ENCODE measurements at regions not wholly inside any gene's neighbourhood (a gene's known extent, or its start where the extent isn't known, plus 50 kb on each side); places are given as distances from the start of the nearest gene placed in this dataset.

- Histone ChIP-seq H3K9ac (ENCODE audit: low read depth, low read length) (no peak overlapping the region), H3K4me2 (ENCODE audit: insufficient read depth, low read length) (no peak overlapping the region), H3K9me3 (ENCODE audit: insufficient read depth, low read length, severe bottlenecking) (no peaks in the 10 kb centered on the region), H3K27ac (ENCODE audit: low read length) (no peak overlapping the region), H3K36me3 (ENCODE audit: insufficient read depth, low read length) (no peaks in the 10 kb centered on the region), H3K4me3 (ENCODE audit: low read depth in 1 of 2, low read length in 2 of 2) (no peak overlapping the region), H3K79me2 (ENCODE audit: insufficient read depth, low read length) (no peaks in the 10 kb centered on the region), H3K27me3 (ENCODE audit: insufficient read depth, low read length, poor library complexity) (no peaks in the 10 kb centered on the region), H2AFZ (ENCODE audit: low read depth, low read length) (no peak overlapping the region), H4K20me1 (ENCODE audit: insufficient read depth, low read length) (no peaks in the 10 kb centered on the region), H3K4me1 (ENCODE audit: insufficient read depth, low read length) (no peaks in the 10 kb centered on the region)
- DNase-seq (no peak), ATAC-seq (ENCODE audit: insufficient read depth, low read depth) (no peak)
- TF ChIP-seq EZH2 (IDR thresholded peaks at IDR 0.05; ENCODE audit: borderline replicate concordance, low read depth, low read length, severe bottlenecking) (no peak), CTCF (IDR thresholded peaks at IDR 0.05; ENCODE audit: borderline replicate concordance, extremely low read depth, low read length, poor library complexity, severe bottlenecking) (no peak)
Observed at GRCh38 chr4:181982856-181983255, 260.3 kb upstream of the TENM3 start.

GRCh38 chr4:181987392-181987791, 255.8 kb upstream of the TENM3 start:
- Histone ChIP-seq H3K27me3 (ENCODE audit: insufficient read depth, low read length, poor library complexity) (no peaks in the 10 kb centered on the region), H3K27ac (ENCODE audit: low read length) (no peak overlapping the region), H3K9me3 (ENCODE audit: insufficient read depth, low read length, severe bottlenecking) (no peaks in the 10 kb centered on the region), H3K4me1 (ENCODE audit: insufficient read depth, low read length) (no peaks in the 10 kb centered on the region), H3K79me2 (ENCODE audit: insufficient read depth, low read length) (no peaks in the 10 kb centered on the region), H3K9ac (ENCODE audit: low read depth, low read length) (no peak overlapping the region), H3K4me2 (ENCODE audit: insufficient read depth, low read length) (no peak overlapping the region), H4K20me1 (ENCODE audit: insufficient read depth, low read length) (no peaks in the 10 kb centered on the region), H2AFZ (ENCODE audit: low read depth, low read length) (no peak overlapping the region), H3K4me3 (ENCODE audit: low read depth in 1 of 2, low read length in 2 of 2) (no peak overlapping the region), H3K36me3 (ENCODE audit: insufficient read depth, low read length) (no peaks in the 10 kb centered on the region)
- no peak for DNase-seq
- TF ChIP-seq EZH2 (IDR thresholded peaks at IDR 0.05; ENCODE audit: borderline replicate concordance, low read depth, low read length, severe bottlenecking) (no peak), CTCF (IDR thresholded peaks at IDR 0.05; ENCODE audit: borderline replicate concordance, extremely low read depth, low read length, poor library complexity, severe bottlenecking) (no peak)
- ATAC-seq (ENCODE audit: insufficient read depth, low read depth) = no peak

- H3K9ac ChIP-seq (ENCODE audit: low read depth, low read length) = no peak overlapping the region
- H4K20me1 ChIP-seq (ENCODE audit: insufficient read depth, low read length) = no peaks in the 10 kb centered on the region
- no peak for TF ChIP-seq CTCF (IDR thresholded peaks at IDR 0.05; ENCODE audit: borderline replicate concordance, extremely low read depth, low read length, poor library complexity, severe bottlenecking)
- no peak for TF ChIP-seq EZH2 (IDR thresholded peaks at IDR 0.05; ENCODE audit: borderline replicate concordance, low read depth, low read length, severe bottlenecking)
- DNase-seq (no peak), ATAC-seq (ENCODE audit: insufficient read depth, low read depth) (no peak)
- no peak overlapping the region for H3K27ac ChIP-seq (ENCODE audit: low read length)
- no peaks in the 10 kb centered on the region for H3K4me1 ChIP-seq (ENCODE audit: insufficient read depth, low read length)
- no peaks in the 10 kb centered on the region for H3K27me3 ChIP-seq (ENCODE audit: insufficient read depth, low read length, poor library complexity)
- no peaks in the 10 kb centered on the region for H3K9me3 ChIP-seq (ENCODE audit: insufficient read depth, low read length, severe bottlenecking)
- H2AFZ ChIP-seq (ENCODE audit: low read depth, low read length) = no peak overlapping the region
- H3K4me3 ChIP-seq (ENCODE audit: low read depth in 1 of 2, low read length in 2 of 2) = no peak overlapping the region
- no peak overlapping the region for H3K4me2 ChIP-seq (ENCODE audit: insufficient read depth, low read length)
- no peaks in the 10 kb centered on the region for H3K36me3 ChIP-seq (ENCODE audit: insufficient read depth, low read length)
- H3K79me2 ChIP-seq (ENCODE audit: insufficient read depth, low read length) = no peaks in the 10 kb centered on the region
Observed at GRCh38 chr4:181989071-181989470, 254.1 kb upstream of the TENM3 start.
